ENCODE measurements at regions not wholly inside any gene's neighbourhood (a gene's known extent, or its start where the extent isn't known, plus 50 kb on each side); places are given as distances from the start of the nearest gene placed in this dataset.

GRCh38 chr1:242826701-242827336 lies 302.3 kb upstream of the PLD5 start:
- ChIA-PET CTCF (no interaction called here), POLR2A (no interaction called here)
- no peaks in the 10 kb centered on the region for H3K36me3 ChIP-seq (ENCODE audit: insufficient read depth, low read length)
- no peak overlapping the region for H3K4me3 Mint-ChIP-seq
- H3K4me1 ChIP-seq (ENCODE audit: insufficient read depth, low read length) = no peaks in the 10 kb centered on the region
- no peaks in the 10 kb centered on the region for H3K27me3 ChIP-seq (ENCODE audit: control insufficient read depth in 1 of 2, insufficient read depth in 2 of 2, low read length in 2 of 2)
- no peak overlapping the region for H3K4me3 ChIP-seq (ENCODE audit: low read length)
- no peak for DNase-seq
- H3K27ac Mint-ChIP-seq = no peak overlapping the region
- no peaks in the 10 kb centered on the region for H3K4me1 Mint-ChIP-seq (ENCODE audit: low read depth)
- H3K9me3 Mint-ChIP-seq = no peaks in the 10 kb centered on the region
- intact Hi-C loops (cut with DNase I, micrococcal nuclease) = no loop called here
- no peaks in the 10 kb centered on the region for H3K9me3 ChIP-seq (ENCODE audit: control insufficient read depth in 1 of 2, insufficient read depth in 1 of 2, low read length in 2 of 2)
- no peak for ATAC-seq (ENCODE audit: poor library complexity)
- H3K36me3 Mint-ChIP-seq (ENCODE audit: low read depth) = no peaks in the 10 kb centered on the region
- H3K27ac ChIP-seq (ENCODE audit: low read depth in 1 of 2, low read length in 2 of 2) = no peak overlapping the region
- no peak for TF ChIP-seq CTCF (IDR thresholded peaks at IDR 0.05)
- no peaks in the 10 kb centered on the region for H3K27me3 Mint-ChIP-seq

- Mint-ChIP-seq H3K36me3 (ENCODE audit: low read depth) (no peaks in the 10 kb centered on the region), H3K4me1 (ENCODE audit: low read depth) (no peaks in the 10 kb centered on the region), H3K9me3 (no peaks in the 10 kb centered on the region), H3K27me3 (no peaks in the 10 kb centered on the region), H3K4me3 (no peak overlapping the region), H3K27ac (no peak overlapping the region)
- ATAC-seq (ENCODE audit: poor library complexity) (no peak), DNase-seq (no peak)
- Histone ChIP-seq H3K4me3 (ENCODE audit: low read length) (no peak overlapping the region), H3K4me1 (ENCODE audit: insufficient read depth, low read length) (no peaks in the 10 kb centered on the region), H3K27ac (ENCODE audit: low read depth in 1 of 2, low read length in 2 of 2) (no peak overlapping the region), H3K36me3 (ENCODE audit: insufficient read depth, low read length) (no peaks in the 10 kb centered on the region), H3K9me3 (ENCODE audit: control insufficient read depth in 1 of 2, insufficient read depth in 1 of 2, low read length in 2 of 2) (no peaks in the 10 kb centered on the region), H3K27me3 (ENCODE audit: control insufficient read depth in 1 of 2, insufficient read depth in 2 of 2, low read length in 2 of 2) (no peaks in the 10 kb centered on the region)
- CTCF ChIA-PET = no interaction called here
- no peak for TF ChIP-seq CTCF (IDR thresholded peaks at IDR 0.05)
- intact Hi-C loops (cut with DNase I, micrococcal nuclease) = no loop called here
- POLR2A ChIA-PET = no interaction called here
Measured at GRCh38 chr1:242824435-242824834, 299.9 kb upstream of the PLD5 start.

- no peaks in the 10 kb centered on the region for H3K36me3 Mint-ChIP-seq (ENCODE audit: low read depth)
- no peak for ATAC-seq (ENCODE audit: poor library complexity)
- no peak for DNase-seq
- CTCF ChIA-PET = no interaction called here
- H3K27ac ChIP-seq (ENCODE audit: low read depth in 1 of 2, low read length in 2 of 2) = no peak overlapping the region
- no peaks in the 10 kb centered on the region for H3K27me3 ChIP-seq (ENCODE audit: control insufficient read depth in 1 of 2, insufficient read depth in 2 of 2, low read length in 2 of 2)
- intact Hi-C loops (cut with DNase I, micrococcal nuclease) = no loop called here
- H3K9me3 ChIP-seq (ENCODE audit: control insufficient read depth in 1 of 2, insufficient read depth in 1 of 2, low read length in 2 of 2) = no peaks in the 10 kb centered on the region
- no peak overlapping the region for H3K27ac Mint-ChIP-seq
- peaks cover 9% of the 10 kb centered on the region for H3K27me3 Mint-ChIP-seq
- no peaks in the 10 kb centered on the region for H3K36me3 ChIP-seq (ENCODE audit: insufficient read depth, low read length)
- POLR2A ChIA-PET = no interaction called here
- H3K9me3 Mint-ChIP-seq = peaks cover 2% of the 10 kb centered on the region
- H3K4me3 Mint-ChIP-seq = no peak overlapping the region
- H3K4me1 Mint-ChIP-seq (ENCODE audit: low read depth) = no peaks in the 10 kb centered on the region
- H3K4me3 ChIP-seq (ENCODE audit: low read length) = no peak overlapping the region
- no peaks in the 10 kb centered on the region for H3K4me1 ChIP-seq (ENCODE audit: insufficient read depth, low read length)
- no peak for TF ChIP-seq CTCF (IDR thresholded peaks at IDR 0.05)
Measured at GRCh38 chr1:242813490-242814091, 289.1 kb upstream of the PLD5 start.

Data from CD4-positive, alpha-beta T cell (primary cell).